WTC11 (cell line): ENCODE measurements at regions not wholly inside any gene's neighbourhood (a gene's known extent, or its start where the extent isn't known, plus 50 kb on each side); places are given as distances from the start of the nearest gene placed in this dataset. TPM values are rescaled to one million over a fixed set of nuclear protein-coding genes. Genes with fewer than 3 reads are reported as not detected.

Source experiments
- AFF4 ChIP-seq: sonication (generic); formaldehyde crosslinking; IDR thresholded peaks from 2 replicates; pipeline ENCODE4 v1.8.1; 2023; ENCODE audit warnings: mild to moderate bottlenecking, missing genetic modification reagents, borderline replicate concordance
- CREB1 ChIP-seq: sonication (generic); formaldehyde crosslinking; IDR thresholded peaks from 2 replicates; pipeline ENCODE4 v1.8.0; 2023; ENCODE audit warnings: mild to moderate bottlenecking, missing genetic modification reagents
- FOXP4 ChIP-seq: sonication (generic); formaldehyde crosslinking; IDR thresholded peaks from 2 replicates; pipeline ENCODE4 v1.8.0; 2022; ENCODE audit warnings: mild to moderate bottlenecking, missing genetic modification reagents
- MLX ChIP-seq: sonication (generic); formaldehyde crosslinking; IDR thresholded peaks from 2 replicates; pipeline ENCODE4 v1.8.1; 2023; ENCODE audit warnings: mild to moderate bottlenecking, missing genetic modification reagents, moderate library complexity
- SOX15 ChIP-seq: fragments of 250-450 bp; sonication (Bioruptor Pico); IDR thresholded peaks from 2 replicates; pipeline ENCODE4 v1.9.0; 2021; ENCODE audit warnings: mild to moderate bottlenecking
- TP53 ChIP-seq: sonication (generic); formaldehyde crosslinking; IDR thresholded peaks from 2 replicates; pipeline ENCODE4 v1.8.1; 2023; ENCODE audit warnings: mild to moderate bottlenecking, missing genetic modification reagents
- microRNA-seq: library from miRNA; unstranded; fragments of <30 nt; microRNA quantifications from one replicate; pipeline ENCODE4 v1.2.0, GENCODE V29; 2022; ENCODE audit warnings: borderline number of aligned reads
- TF ChIP-seq, protein P1 (sequence below): sonication (generic); formaldehyde crosslinking; IDR thresholded peaks from 2 replicates; pipeline ENCODE4 v1.8.1; 2023; ENCODE audit warnings: mild to moderate bottlenecking, missing genetic modification reagents, moderate library complexity
- TF ChIP-seq, protein P2 (sequence below): sonication (generic); formaldehyde crosslinking; conservative IDR thresholded peaks from 2 replicates; pipeline ENCODE4 v1.8.1; 2022; ENCODE audit warnings: mild to moderate bottlenecking, missing genetic modification reagents

DNA sequence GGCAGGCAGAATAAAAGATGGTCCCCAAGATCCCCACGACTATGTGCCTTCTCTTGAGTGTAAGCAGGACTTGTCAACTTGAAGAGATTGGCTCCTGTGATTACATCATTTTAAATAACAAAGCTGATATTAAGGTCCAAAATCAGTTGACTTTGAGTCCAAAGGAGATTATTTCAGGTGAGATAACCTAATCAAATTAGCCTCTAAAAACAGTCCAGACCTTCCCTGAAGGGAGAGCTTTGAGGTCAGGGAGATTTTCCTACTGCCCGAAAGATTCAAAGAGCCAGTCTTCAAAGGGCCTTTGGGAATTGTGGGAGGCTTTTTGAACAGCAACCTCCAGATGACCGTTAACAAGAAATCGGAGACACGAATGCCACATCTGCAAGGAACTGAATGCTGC lies 51.5 kb upstream of the NCAM2 start (continued):
- TF ChIP-seq FOXP4 (CRISPR knock-in tag), result no peak
- TF ChIP-seq CREB1 (CRISPR knock-in tag), result no peak
- no peak for TF ChIP-seq MLX (CRISPR knock-in tag)
- no peak for TF ChIP-seq SOX15 (CRISPR knock-in tag)
- no peak for TF ChIP-seq TP53
- no peak for TF ChIP-seq AFF4 (CRISPR knock-in tag)
- TF ChIP-seq, protein P1, sequence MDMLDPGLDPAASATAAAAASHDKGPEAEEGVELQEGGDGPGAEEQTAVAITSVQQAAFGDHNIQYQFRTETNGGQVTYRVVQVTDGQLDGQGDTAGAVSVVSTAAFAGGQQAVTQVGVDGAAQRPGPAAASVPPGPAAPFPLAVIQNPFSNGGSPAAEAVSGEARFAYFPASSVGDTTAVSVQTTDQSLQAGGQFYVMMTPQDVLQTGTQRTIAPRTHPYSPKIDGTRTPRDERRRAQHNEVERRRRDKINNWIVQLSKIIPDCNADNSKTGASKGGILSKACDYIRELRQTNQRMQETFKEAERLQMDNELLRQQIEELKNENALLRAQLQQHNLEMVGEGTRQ (CRISPR knock-in tag), result no peak
- TF ChIP-seq, protein P2, sequence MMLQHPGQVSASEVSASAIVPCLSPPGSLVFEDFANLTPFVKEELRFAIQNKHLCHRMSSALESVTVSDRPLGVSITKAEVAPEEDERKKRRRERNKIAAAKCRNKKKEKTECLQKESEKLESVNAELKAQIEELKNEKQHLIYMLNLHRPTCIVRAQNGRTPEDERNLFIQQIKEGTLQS (CRISPR knock-in tag), result no peak
- TF ChIP-seq, all 79 proteins: peak for 0

Small RNA genes in the stretch of these regions (microRNA-seq; reads per million reads assigned to microRNA genes)
- gene MIR548X, result not detected
